ENCODE measurements at regions not wholly inside any gene's neighbourhood (a gene's known extent, or its start where the extent isn't known, plus 50 kb on each side); places are given as distances from the start of the nearest gene placed in this dataset.
"Not testable (repeated sequence)": the region's sequence is repeated elsewhere in the genome, so short reads cannot be mapped to it uniquely, and the experiment has no call there.

DNA sequence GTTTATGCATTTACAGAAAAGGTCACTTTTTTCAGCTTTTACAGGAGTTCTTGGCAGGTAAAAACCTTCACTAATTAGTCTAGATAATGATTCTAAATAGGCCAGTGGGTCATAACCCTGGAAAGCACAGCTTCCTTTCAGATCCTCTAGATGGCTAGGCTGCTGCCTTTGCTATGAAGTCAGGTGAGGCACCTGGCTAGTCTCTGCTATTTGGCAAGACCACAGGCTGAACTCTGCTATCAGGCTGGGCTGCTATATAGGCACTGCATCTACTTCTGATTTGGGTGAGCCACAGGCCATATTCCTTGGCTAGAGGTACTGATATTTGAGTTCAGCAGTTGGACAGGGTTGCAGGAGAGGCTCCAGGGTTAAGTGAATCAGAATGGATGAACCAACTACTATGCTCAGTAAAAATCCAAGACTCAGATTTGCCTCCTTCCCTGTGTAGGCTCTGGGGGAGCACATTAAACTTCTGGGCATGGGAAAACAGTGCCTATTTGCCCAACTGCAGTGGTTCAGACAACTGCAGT, 665.7 kb upstream of the TBL1XR1 start:
- H3K36me3 Mint-ChIP-seq (ENCODE audit: low read depth): peaks cover 1% of the 10 kb centered on the region
- H3K27me3 Mint-ChIP-seq (ENCODE audit: low read depth): no peaks in the 10 kb centered on the region
- ChIA-PET CTCF (no interaction called here), POLR2A (interaction anchor here (0.9 kb wide), 1 partner anchor 9 kb away, joined by 3 read pairs; no protein-coding TSS in a partner anchor)
- ATAC-seq (no peak), DNase-seq (no peak)
- H3K27ac Mint-ChIP-seq: no peak overlapping the region
- H3K9me3 Mint-ChIP-seq (ENCODE audit: insufficient read depth): peaks cover 11% of the 10 kb centered on the region
- H3K4me1 Mint-ChIP-seq (ENCODE audit: low read depth): no peaks in the 10 kb centered on the region
- no peak overlapping the region for H3K4me3 Mint-ChIP-seq

DNA sequence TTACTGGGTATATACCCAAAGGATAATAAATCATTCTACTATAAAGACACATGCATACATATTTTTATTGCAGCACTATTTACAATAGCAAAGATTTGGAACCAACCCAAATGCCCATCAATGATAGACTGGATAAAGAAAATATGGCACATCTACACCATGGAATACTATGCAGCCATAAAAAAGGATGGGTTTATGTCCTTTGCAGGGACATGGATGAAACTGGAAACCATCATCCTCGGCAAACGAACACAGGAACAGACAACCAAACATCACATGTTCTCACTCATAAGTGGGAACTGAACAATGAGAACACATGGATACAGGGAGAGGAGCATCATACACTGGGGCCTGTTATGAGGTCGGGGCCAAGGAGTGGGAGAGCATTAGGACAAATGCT, 665.0 kb upstream of the KCNMB2 start:
- H3K27ac Mint-ChIP-seq; DNase-seq; CTCF ChIA-PET; H3K4me3 Mint-ChIP-seq; H3K4me1 Mint-ChIP-seq (ENCODE audit: low read depth); ATAC-seq; H3K27me3 Mint-ChIP-seq (ENCODE audit: low read depth); H3K36me3 Mint-ChIP-seq (ENCODE audit: low read depth): not testable (repeated sequence)
- H3K9me3 Mint-ChIP-seq (ENCODE audit: insufficient read depth): peaks cover 12% of the 10 kb centered on the region
- POLR2A ChIA-PET: interaction anchor here (0.7 kb wide), 1 partner anchor 8 kb away, joined by 3 read pairs; no protein-coding TSS in a partner anchor

DNA sequence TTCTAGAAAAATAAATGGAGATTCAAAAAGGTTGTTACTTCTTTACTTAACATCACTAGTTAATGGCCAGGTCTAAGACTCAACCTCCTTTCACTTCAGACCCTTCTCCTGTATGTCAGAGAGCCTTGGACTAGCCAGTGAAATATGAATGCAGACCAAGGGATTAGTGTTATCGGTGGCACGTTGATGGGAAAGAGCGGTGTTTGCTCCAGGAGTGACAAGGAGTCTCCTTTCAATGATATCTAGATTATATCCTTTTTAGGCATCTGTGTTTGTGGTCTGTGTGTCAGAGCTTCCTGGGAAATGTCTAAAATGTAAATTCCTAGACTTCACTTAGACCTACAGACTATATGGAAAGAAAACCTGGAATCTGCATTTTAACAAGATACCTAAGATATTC, 658.0 kb upstream of the KCNMB2 start:
- Mint-ChIP-seq H3K4me3 (no peak overlapping the region), H3K27me3 (ENCODE audit: low read depth) (no peaks in the 10 kb centered on the region), H3K27ac (no peak overlapping the region), H3K4me1 (ENCODE audit: low read depth) (peaks cover 4% of the 10 kb centered on the region), H3K9me3 (ENCODE audit: insufficient read depth) (no peaks in the 10 kb centered on the region), H3K36me3 (ENCODE audit: low read depth) (no peaks in the 10 kb centered on the region)
- DNase-seq (no peak), ATAC-seq (no peak)
- CTCF ChIA-PET: no interaction called here
- POLR2A ChIA-PET: no interaction called here

DNA sequence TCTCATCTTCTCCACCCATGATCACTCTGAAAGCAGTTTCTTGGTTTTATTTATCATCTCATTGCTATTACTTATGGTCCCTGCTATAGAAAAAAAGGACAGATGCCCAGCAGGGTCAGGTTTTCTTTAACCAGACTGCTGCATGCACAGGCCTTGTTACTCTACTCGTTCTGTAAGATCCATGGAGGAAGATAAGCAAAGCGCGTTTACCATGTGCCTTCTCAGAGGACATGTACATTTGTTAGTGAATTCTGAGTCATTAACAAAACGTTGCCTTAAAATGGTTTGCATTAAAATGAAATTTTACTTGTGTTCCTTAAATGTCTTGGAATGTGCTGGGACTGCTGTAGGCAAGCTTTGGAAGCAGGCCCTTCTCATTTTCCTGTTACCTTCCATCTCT, 657.3 kb upstream of the KCNMB2 start:
- ATAC-seq: no peak

DNA sequence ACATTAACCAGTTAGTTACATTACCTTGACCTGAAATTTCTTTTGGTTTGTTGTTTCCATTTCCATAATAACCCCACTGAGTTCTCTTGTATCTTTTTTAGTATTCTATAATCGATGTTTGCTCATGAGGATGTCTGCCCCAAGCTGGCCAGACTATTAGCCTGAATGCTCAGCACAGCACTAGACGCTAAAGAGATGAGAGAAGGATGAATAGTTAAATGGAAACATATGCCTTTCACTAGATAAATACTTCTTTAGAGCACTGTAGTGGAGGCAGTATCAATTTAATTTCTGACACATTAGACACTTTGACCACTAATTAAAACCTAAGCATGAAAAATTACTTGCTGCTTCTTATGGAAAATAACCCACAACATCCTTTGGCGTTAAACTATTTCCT, 654.9 kb upstream of the KCNMB2 start:
- no peaks in the 10 kb centered on the region for H3K36me3 Mint-ChIP-seq (ENCODE audit: low read depth)
- H3K27ac Mint-ChIP-seq: no peak overlapping the region
- no peaks in the 10 kb centered on the region for H3K27me3 Mint-ChIP-seq (ENCODE audit: low read depth)
- H3K4me3 Mint-ChIP-seq: no peak overlapping the region
- DNase-seq (no peak), ATAC-seq (no peak)
- CTCF ChIA-PET: interaction anchor here (0.7 kb wide), 1 partner anchor 29 kb away, joined by 3 read pairs; no protein-coding TSS in a partner anchor
- H3K4me1 Mint-ChIP-seq (ENCODE audit: low read depth): peaks cover 6% of the 10 kb centered on the region
- POLR2A ChIA-PET: no interaction called here
- no peaks in the 10 kb centered on the region for H3K9me3 Mint-ChIP-seq (ENCODE audit: insufficient read depth)

More for the DNA sequence above, 657.3 kb upstream of the KCNMB2 start:
- no peak for DNase-seq
- CTCF ChIA-PET: no interaction called here
- Mint-ChIP-seq H3K4me1 (ENCODE audit: low read depth) (peaks cover 7% of the 10 kb centered on the region), H3K27ac (no peak overlapping the region), H3K27me3 (ENCODE audit: low read depth) (no peaks in the 10 kb centered on the region), H3K9me3 (ENCODE audit: insufficient read depth) (no peaks in the 10 kb centered on the region), H3K36me3 (ENCODE audit: low read depth) (no peaks in the 10 kb centered on the region), H3K4me3 (no peak overlapping the region)
- POLR2A ChIA-PET: no interaction called here

DNA sequence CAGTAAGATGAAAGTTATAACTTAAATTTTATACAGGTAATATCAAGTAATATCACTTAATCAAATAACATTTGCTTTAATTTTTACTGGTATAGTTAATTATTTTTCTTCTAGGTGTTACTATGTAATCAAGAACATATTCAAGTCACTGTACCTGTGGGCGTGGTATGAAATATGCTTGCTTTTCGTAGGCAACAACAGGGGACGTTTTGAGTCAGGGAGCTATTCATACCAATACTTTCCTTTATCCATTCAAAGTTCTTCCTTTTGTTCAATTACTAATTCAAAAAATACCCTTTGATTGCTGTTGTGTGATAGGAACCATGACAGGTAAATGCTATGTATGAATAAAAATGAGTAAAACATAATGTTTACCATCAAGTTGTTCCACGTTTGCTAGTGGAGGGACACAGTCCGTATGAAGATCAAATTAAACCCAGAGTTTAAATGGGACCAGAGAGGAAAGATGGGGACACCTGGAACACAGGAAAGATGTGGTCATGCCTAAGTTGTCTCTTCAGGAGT, 654.0 kb upstream of the KCNMB2 start:
- Mint-ChIP-seq H3K9me3 (ENCODE audit: insufficient read depth) (no peaks in the 10 kb centered on the region), H3K27me3 (ENCODE audit: low read depth) (no peaks in the 10 kb centered on the region), H3K36me3 (ENCODE audit: low read depth) (no peaks in the 10 kb centered on the region), H3K27ac (no peak overlapping the region), H3K4me1 (ENCODE audit: low read depth) (peaks cover 6% of the 10 kb centered on the region), H3K4me3 (no peak overlapping the region)
- ATAC-seq: no peak
- CTCF ChIA-PET: no interaction called here
- DNase-seq: no peak
- POLR2A ChIA-PET: no interaction called here

DNA sequence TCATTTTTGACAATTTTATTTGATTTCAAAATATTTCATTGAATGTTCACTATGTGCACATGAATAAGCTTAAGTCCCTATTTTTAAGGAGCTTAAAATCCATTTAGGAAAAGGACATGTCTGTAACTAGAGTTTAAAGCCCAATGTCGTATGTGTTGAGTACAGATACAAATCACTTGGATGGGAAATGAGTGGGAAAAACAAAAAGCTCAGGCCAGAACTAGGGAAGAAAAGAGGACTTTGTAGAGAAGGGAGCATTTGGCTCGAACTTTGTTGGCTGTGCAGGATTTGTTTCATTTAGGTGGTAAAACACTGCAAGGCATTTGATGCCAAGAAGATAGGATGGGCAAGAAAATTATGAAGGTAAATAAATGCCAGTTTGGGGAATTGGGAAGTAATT, 653.1 kb upstream of the KCNMB2 start:
- H3K4me1 Mint-ChIP-seq (ENCODE audit: low read depth): peaks cover 6% of the 10 kb centered on the region
- no peaks in the 10 kb centered on the region for H3K36me3 Mint-ChIP-seq (ENCODE audit: low read depth)
- no peaks in the 10 kb centered on the region for H3K27me3 Mint-ChIP-seq (ENCODE audit: low read depth)
- H3K27ac Mint-ChIP-seq: no peak overlapping the region
- H3K4me3 Mint-ChIP-seq: no peak overlapping the region
- ChIA-PET CTCF (no interaction called here), POLR2A (no interaction called here)
- H3K9me3 Mint-ChIP-seq (ENCODE audit: insufficient read depth): no peaks in the 10 kb centered on the region
- DNase-seq: no peak
- no peak for ATAC-seq

DNA sequence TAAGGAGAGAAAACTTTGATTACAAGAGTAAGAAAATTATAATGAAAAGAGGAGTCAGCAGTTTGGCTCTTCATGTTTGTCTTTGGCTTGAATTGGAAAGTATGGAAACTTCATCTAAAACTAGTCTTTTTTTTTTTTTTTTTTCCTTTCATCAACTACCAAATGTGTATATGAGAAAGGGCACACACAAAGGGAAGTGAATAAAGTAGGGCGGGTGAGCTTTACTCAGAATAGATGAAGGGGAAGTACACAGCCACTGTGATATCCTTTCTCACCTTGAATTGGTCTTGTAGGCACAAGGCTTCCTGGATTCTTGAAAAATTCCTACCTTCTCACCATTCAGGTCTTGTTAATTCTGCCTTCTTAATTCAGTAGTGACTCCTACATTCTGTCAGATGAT, 652.3 kb upstream of the KCNMB2 start:
- H3K4me1 Mint-ChIP-seq (ENCODE audit: low read depth): peaks cover 6% of the 10 kb centered on the region
- H3K36me3 Mint-ChIP-seq (ENCODE audit: low read depth): no peaks in the 10 kb centered on the region
- ATAC-seq (no peak), DNase-seq (no peak)
- ChIA-PET POLR2A (no interaction called here), CTCF (interaction anchor here (0.6 to 0.7 kb wide), 2 partner anchors 182 to 1270 kb away, joined by 3 to 4 read pairs; no protein-coding TSS in a partner anchor)
- H3K27ac Mint-ChIP-seq: no peak overlapping the region
- no peaks in the 10 kb centered on the region for H3K27me3 Mint-ChIP-seq (ENCODE audit: low read depth)
- H3K9me3 Mint-ChIP-seq (ENCODE audit: insufficient read depth): no peaks in the 10 kb centered on the region
- H3K4me3 Mint-ChIP-seq: no peak overlapping the region

DNA sequence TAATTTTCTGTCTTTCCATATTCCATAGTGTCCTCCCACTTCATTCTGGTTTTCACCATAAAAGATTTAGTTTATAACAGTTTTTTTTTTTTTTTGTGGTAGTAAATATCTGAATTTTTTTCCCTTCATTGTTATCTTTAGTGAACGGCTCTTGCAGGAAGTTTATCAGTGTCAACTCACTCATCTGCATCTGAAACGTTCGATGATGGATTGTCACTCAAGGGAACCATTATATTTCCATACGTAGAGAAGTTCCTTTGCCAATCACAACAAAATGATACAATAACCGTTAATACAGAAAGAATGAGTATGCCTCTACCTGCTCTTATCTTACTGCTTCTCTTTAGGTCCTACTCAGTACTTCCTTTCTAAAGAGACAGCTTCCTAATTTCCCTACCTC, 651.2 kb upstream of the KCNMB2 start:
- Mint-ChIP-seq H3K36me3 (ENCODE audit: low read depth) (no peaks in the 10 kb centered on the region), H3K9me3 (ENCODE audit: insufficient read depth) (no peaks in the 10 kb centered on the region), H3K4me1 (ENCODE audit: low read depth) (peaks cover 6% of the 10 kb centered on the region), H3K27ac (no peak overlapping the region), H3K27me3 (ENCODE audit: low read depth) (no peaks in the 10 kb centered on the region), H3K4me3 (no peak overlapping the region)
- no peak for ATAC-seq
- ChIA-PET POLR2A (interaction anchor here (0.5 kb wide), 1 partner anchor 645 kb away, joined by 3 read pairs; no protein-coding TSS in a partner anchor), CTCF (no interaction called here)
- DNase-seq: no peak

DNA sequence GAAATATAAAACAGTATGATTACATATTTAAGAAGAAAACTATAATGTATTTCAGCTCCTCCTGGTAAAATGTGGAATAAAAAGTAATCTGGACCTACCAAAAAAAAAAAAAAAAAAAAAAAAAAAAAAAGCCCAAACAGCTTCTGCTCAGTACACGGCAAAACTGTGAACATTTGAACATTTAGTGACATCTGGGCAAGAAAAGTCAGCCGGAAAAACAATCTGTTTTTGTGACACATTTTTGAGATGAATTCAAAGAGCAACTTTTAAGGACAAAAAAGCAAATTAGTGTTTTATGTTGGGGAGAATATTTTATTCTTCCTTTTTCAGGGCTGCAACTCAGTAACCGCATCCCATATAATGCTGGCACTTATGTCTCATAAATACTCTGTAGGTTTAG, 649.7 kb upstream of the KCNMB2 start:
- no peak for ATAC-seq
- Mint-ChIP-seq H3K27ac (no peak overlapping the region), H3K9me3 (ENCODE audit: insufficient read depth) (no peaks in the 10 kb centered on the region), H3K4me3 (no peak overlapping the region), H3K36me3 (ENCODE audit: low read depth) (no peaks in the 10 kb centered on the region), H3K4me1 (ENCODE audit: low read depth) (peaks cover 6% of the 10 kb centered on the region), H3K27me3 (ENCODE audit: low read depth) (no peaks in the 10 kb centered on the region)
- ChIA-PET CTCF (no interaction called here), POLR2A (no interaction called here)
- no peak for DNase-seq

DNA sequence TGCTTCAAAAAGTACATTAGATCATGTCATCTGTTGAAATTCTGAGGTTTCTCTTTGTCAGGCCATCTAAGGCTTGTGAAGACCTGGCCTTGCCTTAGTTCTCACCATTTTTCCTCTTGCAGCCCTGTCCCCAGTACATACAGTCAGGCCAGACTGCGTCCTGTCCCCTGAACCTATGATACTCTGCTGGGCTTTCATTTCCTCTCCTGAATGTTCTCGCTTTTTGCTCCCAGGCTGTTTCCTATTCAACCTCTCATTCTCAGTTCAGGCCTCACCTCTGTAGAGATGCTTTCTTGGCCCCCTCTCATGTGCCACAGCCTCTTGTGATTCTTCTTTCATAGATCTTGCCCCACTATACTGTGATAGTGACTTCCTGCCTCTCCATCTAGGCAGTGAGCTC, 648.8 kb upstream of the KCNMB2 start:
- H3K36me3 Mint-ChIP-seq (ENCODE audit: low read depth): no peaks in the 10 kb centered on the region
- ChIA-PET POLR2A (interaction anchor here (0.6 kb wide), 1 partner anchor 37 kb away, joined by 5 read pairs; no protein-coding TSS in a partner anchor), CTCF (no interaction called here)
- no peaks in the 10 kb centered on the region for H3K27me3 Mint-ChIP-seq (ENCODE audit: low read depth)
- no peak overlapping the region for H3K4me3 Mint-ChIP-seq
- H3K4me1 Mint-ChIP-seq (ENCODE audit: low read depth): peaks cover 6% of the 10 kb centered on the region
- ATAC-seq (no peak), DNase-seq (no peak)
- H3K9me3 Mint-ChIP-seq (ENCODE audit: insufficient read depth): no peaks in the 10 kb centered on the region
- no peak overlapping the region for H3K27ac Mint-ChIP-seq

DNA sequence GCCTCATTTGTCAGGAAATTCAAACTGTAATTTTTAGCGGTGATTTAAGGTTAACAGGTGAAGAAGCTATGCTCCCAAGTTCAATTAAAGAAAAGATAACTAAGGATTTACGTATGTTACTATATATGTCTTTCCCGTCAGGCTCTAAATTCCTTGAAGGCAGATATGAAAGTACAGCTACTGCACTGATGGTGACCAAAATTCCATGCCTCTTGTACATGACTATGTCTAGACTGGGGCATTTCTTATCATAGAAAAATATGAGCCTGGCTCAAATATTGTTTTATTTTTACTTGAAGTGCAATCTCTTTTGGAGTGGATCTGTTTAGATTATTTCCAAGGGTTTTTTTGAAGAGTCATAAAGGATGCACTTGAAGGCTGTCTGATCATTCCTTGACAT, 647.1 kb upstream of the KCNMB2 start:
- CTCF ChIA-PET: no interaction called here
- Mint-ChIP-seq H3K4me1 (ENCODE audit: low read depth) (peaks cover under 1% of the 10 kb centered on the region), H3K27ac (no peak overlapping the region), H3K36me3 (ENCODE audit: low read depth) (no peaks in the 10 kb centered on the region), H3K27me3 (ENCODE audit: low read depth) (no peaks in the 10 kb centered on the region), H3K9me3 (ENCODE audit: insufficient read depth) (no peaks in the 10 kb centered on the region), H3K4me3 (no peak overlapping the region)
- DNase-seq (no peak), ATAC-seq (no peak)
- POLR2A ChIA-PET: no interaction called here
